K562 (cell line): ENCODE measurements at regions not wholly inside any gene's neighbourhood (a gene's known extent, or its start where the extent isn't known, plus 50 kb on each side); places are given as distances from the start of the nearest gene placed in this dataset.

Source experiments
- GTF2A2 ChIP-seq: IDR thresholded peaks from 2 replicates; pipeline ENCODE4 v1.6.1; 2016; ENCODE audit warnings: mild to moderate bottlenecking, missing genetic modification characterization, missing compliant biosample characterization
- HMGXB4 ChIP-seq: sonication (generic); formaldehyde crosslinking; IDR thresholded peaks from 2 replicates; pipeline ENCODE4 v1.8.1; 2023; ENCODE audit warnings: mild to moderate bottlenecking, missing genetic modification reagents
- HOMEZ ChIP-seq: fragments of 250-450 bp; sonication (Bioruptor Pico); IDR thresholded peaks from 2 replicates; pipeline ENCODE4 v1.4.0; 2020; ENCODE audit warnings: mild to moderate bottlenecking, moderate library complexity
- MBD1 ChIP-seq: fragments of 250-450 bp; sonication (Bioruptor Pico); IDR thresholded peaks from 2 replicates; pipeline ENCODE4 v1.8.0; 2022; ENCODE audit warnings: inconsistent platforms
- ZNF124 ChIP-seq: sonication (generic); formaldehyde crosslinking; IDR thresholded peaks from 2 replicates; pipeline ENCODE4 v1.8.1; 2022; ENCODE audit warnings: missing genetic modification reagents
- ZNF695 ChIP-seq: fragments of 450-650 bp; formaldehyde crosslinking; IDR thresholded peaks from 2 replicates; pipeline ENCODE4 v1.4.0; 2020; ENCODE audit warnings: mild to moderate bottlenecking, moderate library complexity
- TF ChIP-seq, protein P1 (sequence below): fragments of 450-650 bp; IDR thresholded peaks from 2 replicates; pipeline ENCODE4 v1.6.1; 2016; ENCODE audit warnings: mild to moderate bottlenecking

GRCh38 chr6:85795945-85796344, 153.3 kb upstream of the SYNCRIP start (continued):
- TF ChIP-seq MBD1 (no peak), ZNF695 (CRISPR knock-in tag) (no peak), HOMEZ (CRISPR knock-in tag) (no peak), HMGXB4 (no peak), ZNF124 (CRISPR knock-in tag) (no peak), GTF2A2 (no peak)
- TF ChIP-seq, protein P1, sequence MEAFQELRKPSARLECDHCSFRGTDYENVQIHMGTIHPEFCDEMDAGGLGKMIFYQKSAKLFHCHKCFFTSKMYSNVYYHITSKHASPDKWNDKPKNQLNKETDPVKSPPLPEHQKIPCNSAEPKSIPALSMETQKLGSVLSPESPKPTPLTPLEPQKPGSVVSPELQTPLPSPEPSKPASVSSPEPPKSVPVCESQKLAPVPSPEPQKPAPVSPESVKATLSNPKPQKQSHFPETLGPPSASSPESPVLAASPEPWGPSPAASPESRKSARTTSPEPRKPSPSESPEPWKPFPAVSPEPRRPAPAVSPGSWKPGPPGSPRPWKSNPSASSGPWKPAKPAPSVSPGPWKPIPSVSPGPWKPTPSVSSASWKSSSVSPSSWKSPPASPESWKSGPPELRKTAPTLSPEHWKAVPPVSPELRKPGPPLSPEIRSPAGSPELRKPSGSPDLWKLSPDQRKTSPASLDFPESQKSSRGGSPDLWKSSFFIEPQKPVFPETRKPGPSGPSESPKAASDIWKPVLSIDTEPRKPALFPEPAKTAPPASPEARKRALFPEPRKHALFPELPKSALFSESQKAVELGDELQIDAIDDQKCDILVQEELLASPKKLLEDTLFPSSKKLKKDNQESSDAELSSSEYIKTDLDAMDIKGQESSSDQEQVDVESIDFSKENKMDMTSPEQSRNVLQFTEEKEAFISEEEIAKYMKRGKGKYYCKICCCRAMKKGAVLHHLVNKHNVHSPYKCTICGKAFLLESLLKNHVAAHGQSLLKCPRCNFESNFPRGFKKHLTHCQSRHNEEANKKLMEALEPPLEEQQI = no peak
- TF ChIP-seq, all 486 proteins: peak for 0
